HL-60 (cell line): ENCODE measurements at regions not wholly inside any gene's neighbourhood (a gene's known extent, or its start where the extent isn't known, plus 50 kb on each side); places are given as distances from the start of the nearest gene placed in this dataset.

ENCODE experiments used
- DNase-seq, 2 experiments: peaks; one replicate each; pipeline ENCODE4 v3.0.0-alpha.2; 2010 to 2020; ENCODE audit warnings: low read depth in 1 of 2, low spot score in 1 of 2
- H3K27ac ChIP-seq: fragments of 250-450 bp; sonication (Bioruptor Pico); replicated peaks from 2 replicates; pipeline ENCODE4 v1.5.1; 2020; ENCODE audit warnings: mild to moderate bottlenecking, moderate library complexity
- H3K27me3 ChIP-seq: fragments of 250-450 bp; sonication (Bioruptor Pico); 2 replicates; pipeline ENCODE4 v1.5.1; 2021; ENCODE audit warnings: mild to moderate bottlenecking, moderate library complexity; ENCODE audit not compliant: insufficient read depth, poor library complexity, severe bottlenecking
- H3K4me3 ChIP-seq: replicated peaks from 2 replicates; pipeline ENCODE4 v1.5.1; 2011; ENCODE audit warnings: mild to moderate bottlenecking, control low read depth, low read length; ENCODE audit not compliant: insufficient read depth
- CTCF ChIP-seq: IDR thresholded peaks from one replicate; pipeline ENCODE4 v1.5.1; 2011; ENCODE audit warnings: low read length, control low read depth, inconsistent platforms; ENCODE audit not compliant: insufficient read depth
- GABPA ChIP-seq: IDR thresholded peaks from 2 replicates; pipeline ENCODE4 v1.6.1; 2012; ENCODE audit warnings: low read depth
- POLR2AphosphoS5 ChIP-seq: IDR thresholded peaks from 2 replicates; pipeline ENCODE4 v1.6.1; 2012; ENCODE audit warnings: low read depth
- REST ChIP-seq: IDR thresholded peaks from 2 replicates; pipeline ENCODE4 v1.6.1; 2012; ENCODE audit warnings: low read depth; ENCODE audit not compliant: insufficient replicate concordance
- SPI1 ChIP-seq: IDR thresholded peaks from 2 replicates; pipeline ENCODE4 v1.6.1; 2012; ENCODE audit warnings: low read depth, mild to moderate bottlenecking, borderline replicate concordance

- no peaks in the 10 kb centered on the region for H3K27me3 ChIP-seq
- no peak overlapping the region for H3K27ac ChIP-seq
- TF ChIP-seq REST (no peak), SPI1 (no peak), POLR2AphosphoS5 (no peak), GABPA (no peak), CTCF (no peak)
- no peak for DNase-seq
- H3K4me3 ChIP-seq = no peak overlapping the region
These were observed 1098.9 kb upstream of the CHAC2 start for GRCh38 chr2:52668724-52669123.

- Histone ChIP-seq H3K4me3 (no peak overlapping the region), H3K27ac (no peak overlapping the region), H3K27me3 (no peaks in the 10 kb centered on the region)
- DNase-seq = no peak
- TF ChIP-seq REST (no peak), GABPA (no peak), CTCF (no peak)
These were observed 1108.1 kb upstream of the CHAC2 start for GRCh38 chr2:52659546-52659945.

GRCh38 chr2:52658598-52658997, 1109.0 kb upstream of the CHAC2 start:
- no peak for DNase-seq
- Histone ChIP-seq H3K4me3 (no peak overlapping the region), H3K27me3 (no peaks in the 10 kb centered on the region), H3K27ac (no peak overlapping the region)
- no peak for TF ChIP-seq POLR2AphosphoS5
- TF ChIP-seq GABPA = no peak
- no peak for TF ChIP-seq CTCF
- TF ChIP-seq SPI1 = no peak

- Histone ChIP-seq H3K27me3 (no peaks in the 10 kb centered on the region), H3K27ac (no peak overlapping the region), H3K4me3 (no peak overlapping the region)
- no peak for DNase-seq
- TF ChIP-seq POLR2AphosphoS5 = no peak
- no peak for TF ChIP-seq GABPA
- no peak for TF ChIP-seq SPI1
- no peak for TF ChIP-seq REST
- no peak for TF ChIP-seq CTCF
These were observed 1127.9 kb upstream of the CHAC2 start for GRCh38 chr2:52639692-52640091.
